HEK293 (cell line): ENCODE measurements at regions not wholly inside any gene's neighbourhood (a gene's known extent, or its start where the extent isn't known, plus 50 kb on each side); places are given as distances from the start of the nearest gene placed in this dataset.

Experiments
- CTCF ChIA-PET: fragments of 350-600 bp; formaldehyde crosslinking; extraction: SDS; loops from one replicate; lab custom pipeline; 2021; ENCODE audit warnings: antibody characterized with exemption; lab: Yijun Ruan, JAX
- POLR2A ChIA-PET: fragments of 300-600 bp; formaldehyde crosslinking; extraction: SDS; loops from one replicate; lab custom pipeline; 2020; ENCODE audit warnings: antibody characterized with exemption, inconsistent platforms; lab: Yijun Ruan, JAX
- H3K27ac ChIP-seq: fragments of 200-500 bp; sonication (Bioruptor generic); 2 replicates; pipeline ENCODE4 v1.5.1; 2014; ENCODE audit warnings: low read depth, low read length, control low read depth, inconsistent platforms; ENCODE audit errors: extremely low read depth
- H3K36me3 ChIP-seq, 2 experiments: fragments of 200-500 bp in 1 of 2; sonication (Bioruptor generic) in 1 of 2; 1 replicate in 1 of 2; 2 replicates in 1 of 2; pipeline ENCODE4 v1.5.1; 2014 to 2017; ENCODE audit warnings: inconsistent platforms in 2 of 2, low read length in 2 of 2; ENCODE audit not compliant: control insufficient read depth in 2 of 2, insufficient read depth in 1 of 2
- H3K4me1 ChIP-seq: fragments of 200-500 bp; sonication (Bioruptor generic); 2 replicates; pipeline ENCODE4 v1.5.1; 2014; ENCODE audit warnings: mild to moderate bottlenecking, low read length, inconsistent platforms; ENCODE audit not compliant: control insufficient read depth, insufficient read depth
- H3K4me3 ChIP-seq: 2 replicates; pipeline ENCODE4 v1.5.1; 2011; ENCODE audit warnings: low read depth, mild to moderate bottlenecking, control low read depth, low read length, moderate library complexity
- H3K9me3 ChIP-seq: fragments of 200-500 bp; sonication (Bioruptor generic); 2 replicates; pipeline ENCODE4 v1.5.1; 2014; ENCODE audit warnings: low read depth, low read length, inconsistent platforms; ENCODE audit not compliant: control insufficient read depth, insufficient read depth
- KLF10 ChIP-seq: fragments of 450-650 bp; IDR thresholded peaks from 2 replicates; pipeline ENCODE4 v1.5.1; 2018; ENCODE audit warnings: missing biosample characterization, mild to moderate bottlenecking, missing genetic modification characterization
- KLF7 ChIP-seq: fragments of 450-650 bp; formaldehyde crosslinking; IDR thresholded peaks from 2 replicates; pipeline ENCODE4 v1.5.1; 2016; ENCODE audit warnings: missing biosample characterization, missing genetic modification characterization, borderline replicate concordance
- MZF1 ChIP-seq: fragments of 450-650 bp; formaldehyde crosslinking; IDR thresholded peaks from 2 replicates; pipeline ENCODE4 v1.5.1; 2017; ENCODE audit warnings: missing biosample characterization, missing genetic modification characterization, borderline replicate concordance
- SETDB1 ChIP-seq: IDR thresholded peaks from one replicate; pipeline ENCODE4 v1.6.1; 2017; ENCODE audit warnings: mild to moderate bottlenecking, low read length, moderate library complexity, mixed read lengths; ENCODE audit not compliant: insufficient read length
- YY2 ChIP-seq: fragments of 450-650 bp; formaldehyde crosslinking; IDR thresholded peaks from 2 replicates; pipeline ENCODE4 v1.5.1; 2016; ENCODE audit warnings: missing biosample characterization, missing genetic modification characterization
- ZBTB11 ChIP-seq: fragments of 450-650 bp; formaldehyde crosslinking; conservative IDR thresholded peaks from 2 replicates; pipeline ENCODE4 v1.5.1; 2016; ENCODE audit warnings: low read depth, missing biosample characterization, missing genetic modification characterization
- ZNF157 ChIP-seq: fragments of 450-650 bp; formaldehyde crosslinking; IDR thresholded peaks from 2 replicates; pipeline ENCODE4 v1.5.1; 2016; ENCODE audit warnings: missing biosample characterization, missing genetic modification characterization
- ZNF19 ChIP-seq: fragments of 450-650 bp; formaldehyde crosslinking; IDR thresholded peaks from 2 replicates; pipeline ENCODE4; 2016; ENCODE audit warnings: missing biosample characterization, missing genetic modification characterization, low read depth
- ZNF202 ChIP-seq: fragments of 450-650 bp; formaldehyde crosslinking; IDR thresholded peaks from 2 replicates; pipeline ENCODE4 v1.5.1; 2016; ENCODE audit warnings: missing biosample characterization, missing genetic modification characterization, borderline replicate concordance
- ZNF501 ChIP-seq: fragments of 450-650 bp; formaldehyde crosslinking; IDR thresholded peaks from 2 replicates; pipeline ENCODE4 v1.5.1; 2016; ENCODE audit warnings: missing biosample characterization, missing genetic modification characterization
- ZNF624 ChIP-seq: fragments of 450-650 bp; formaldehyde crosslinking; IDR thresholded peaks from 2 replicates; pipeline ENCODE4 v1.5.1; 2017; ENCODE audit warnings: missing biosample characterization, missing genetic modification characterization
- ZNF654 ChIP-seq: fragments of 450-650 bp; formaldehyde crosslinking; IDR thresholded peaks from 2 replicates; pipeline ENCODE4 v1.5.1; 2016; ENCODE audit warnings: low read depth, missing biosample characterization, missing genetic modification characterization
- ZNF701 ChIP-seq: fragments of 450-650 bp; formaldehyde crosslinking; IDR thresholded peaks from 2 replicates; pipeline ENCODE4 v1.5.1; 2016; ENCODE audit warnings: missing biosample characterization, missing genetic modification characterization
- ZNF837 ChIP-seq: fragments of 450-650 bp; formaldehyde crosslinking; IDR thresholded peaks from 2 replicates; pipeline ENCODE4 v1.5.1; 2016; ENCODE audit warnings: missing biosample characterization, missing genetic modification characterization
- TF ChIP-seq, protein P1 (sequence below): fragments of 450-650 bp; formaldehyde crosslinking; IDR thresholded peaks from 2 replicates; pipeline ENCODE4 v1.5.1; 2016; ENCODE audit warnings: missing biosample characterization, missing genetic modification characterization
- TF ChIP-seq, protein P2 (sequence below): fragments of 450-650 bp; formaldehyde crosslinking; IDR thresholded peaks from 2 replicates; pipeline ENCODE4 v1.5.1; 2017; ENCODE audit warnings: missing biosample characterization, missing genetic modification characterization
- TF ChIP-seq, protein P3 (sequence below): fragments of 450-650 bp; IDR thresholded peaks from 2 replicates; pipeline ENCODE4 v1.5.1; 2018; ENCODE audit warnings: missing biosample characterization, missing genetic modification characterization
- TF ChIP-seq, protein P4 (sequence below): fragments of 450-650 bp; formaldehyde crosslinking; IDR thresholded peaks from 2 replicates; pipeline ENCODE4 v1.5.1; 2017; ENCODE audit warnings: missing biosample characterization, missing genetic modification characterization
- TF ChIP-seq, protein P5 (sequence below): fragments of 450-650 bp; formaldehyde crosslinking; conservative IDR thresholded peaks from 2 replicates; pipeline ENCODE4 v1.5.1; 2016; ENCODE audit warnings: low read depth, missing biosample characterization, missing genetic modification characterization

GRCh38 chr12:125203145-125203765, 138.0 kb downstream of the AACS start:
- Histone ChIP-seq H3K4me1 (no peaks in the 10 kb centered on the region), H3K36me3 (no peaks in the 10 kb centered on the region), H3K9me3 (no peaks in the 10 kb centered on the region), H3K27ac (no peak overlapping the region), H3K4me3 (no peak overlapping the region)
- ChIA-PET POLR2A (no interaction called here), CTCF (interaction anchor here (0.6 to 2.7 kb wide), 14 partner anchors 8 to 553 kb away, joined by 3 to 24 read pairs (median 3); no protein-coding TSS in a partner anchor)
- peak; percentile 22; the same call in 1 of the 2 replicates for TF ChIP-seq ZNF654 (tag by site-specific recombination)
- TF ChIP-seq, protein P1, sequence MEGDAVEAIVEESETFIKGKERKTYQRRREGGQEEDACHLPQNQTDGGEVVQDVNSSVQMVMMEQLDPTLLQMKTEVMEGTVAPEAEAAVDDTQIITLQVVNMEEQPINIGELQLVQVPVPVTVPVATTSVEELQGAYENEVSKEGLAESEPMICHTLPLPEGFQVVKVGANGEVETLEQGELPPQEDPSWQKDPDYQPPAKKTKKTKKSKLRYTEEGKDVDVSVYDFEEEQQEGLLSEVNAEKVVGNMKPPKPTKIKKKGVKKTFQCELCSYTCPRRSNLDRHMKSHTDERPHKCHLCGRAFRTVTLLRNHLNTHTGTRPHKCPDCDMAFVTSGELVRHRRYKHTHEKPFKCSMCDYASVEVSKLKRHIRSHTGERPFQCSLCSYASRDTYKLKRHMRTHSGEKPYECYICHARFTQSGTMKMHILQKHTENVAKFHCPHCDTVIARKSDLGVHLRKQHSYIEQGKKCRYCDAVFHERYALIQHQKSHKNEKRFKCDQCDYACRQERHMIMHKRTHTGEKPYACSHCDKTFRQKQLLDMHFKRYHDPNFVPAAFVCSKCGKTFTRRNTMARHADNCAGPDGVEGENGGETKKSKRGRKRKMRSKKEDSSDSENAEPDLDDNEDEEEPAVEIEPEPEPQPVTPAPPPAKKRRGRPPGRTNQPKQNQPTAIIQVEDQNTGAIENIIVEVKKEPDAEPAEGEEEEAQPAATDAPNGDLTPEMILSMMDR = peak; percentile 21; the same call in 1 of the 2 replicates
- no peak for TF ChIP-seq ZNF701 (tag by site-specific recombination)

- no peaks in the 10 kb centered on the region for H3K4me1 ChIP-seq
- no peaks in the 10 kb centered on the region for H3K9me3 ChIP-seq
- H3K27ac ChIP-seq = no peak overlapping the region
- no peak overlapping the region for H3K4me3 ChIP-seq
- CTCF ChIA-PET = interaction anchor here (0.6 to 0.7 kb wide), 2 partner anchors 13 to 182 kb away, joined by 3 to 4 read pairs; no protein-coding TSS in a partner anchor
- H3K36me3 ChIP-seq = no peaks in the 10 kb centered on the region
- POLR2A ChIA-PET = no interaction called here
- TF ChIP-seq, protein P2, sequence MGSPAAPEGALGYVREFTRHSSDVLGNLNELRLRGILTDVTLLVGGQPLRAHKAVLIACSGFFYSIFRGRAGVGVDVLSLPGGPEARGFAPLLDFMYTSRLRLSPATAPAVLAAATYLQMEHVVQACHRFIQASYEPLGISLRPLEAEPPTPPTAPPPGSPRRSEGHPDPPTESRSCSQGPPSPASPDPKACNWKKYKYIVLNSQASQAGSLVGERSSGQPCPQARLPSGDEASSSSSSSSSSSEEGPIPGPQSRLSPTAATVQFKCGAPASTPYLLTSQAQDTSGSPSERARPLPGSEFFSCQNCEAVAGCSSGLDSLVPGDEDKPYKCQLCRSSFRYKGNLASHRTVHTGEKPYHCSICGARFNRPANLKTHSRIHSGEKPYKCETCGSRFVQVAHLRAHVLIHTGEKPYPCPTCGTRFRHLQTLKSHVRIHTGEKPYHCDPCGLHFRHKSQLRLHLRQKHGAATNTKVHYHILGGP (tag by site-specific recombination) = no peak
- no peak for TF ChIP-seq ZBTB11
- TF ChIP-seq KLF10 = no peak
- no peak for TF ChIP-seq MZF1 (tag by site-specific recombination)
- no peak for TF ChIP-seq SETDB1
- TF ChIP-seq, protein P3, sequence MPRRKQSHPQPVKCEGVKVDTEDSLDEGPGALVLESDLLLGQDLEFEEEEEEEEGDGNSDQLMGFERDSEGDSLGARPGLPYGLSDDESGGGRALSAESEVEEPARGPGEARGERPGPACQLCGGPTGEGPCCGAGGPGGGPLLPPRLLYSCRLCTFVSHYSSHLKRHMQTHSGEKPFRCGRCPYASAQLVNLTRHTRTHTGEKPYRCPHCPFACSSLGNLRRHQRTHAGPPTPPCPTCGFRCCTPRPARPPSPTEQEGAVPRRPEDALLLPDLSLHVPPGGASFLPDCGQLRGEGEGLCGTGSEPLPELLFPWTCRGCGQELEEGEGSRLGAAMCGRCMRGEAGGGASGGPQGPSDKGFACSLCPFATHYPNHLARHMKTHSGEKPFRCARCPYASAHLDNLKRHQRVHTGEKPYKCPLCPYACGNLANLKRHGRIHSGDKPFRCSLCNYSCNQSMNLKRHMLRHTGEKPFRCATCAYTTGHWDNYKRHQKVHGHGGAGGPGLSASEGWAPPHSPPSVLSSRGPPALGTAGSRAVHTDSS (tag by site-specific recombination) = no peak
- TF ChIP-seq ZNF624 (tag by site-specific recombination) = no peak
- no peak for TF ChIP-seq ZNF202 (tag by site-specific recombination)
- no peak for TF ChIP-seq ZNF19 (tag by site-specific recombination)
- no peak for TF ChIP-seq YY2
- TF ChIP-seq, protein P4, sequence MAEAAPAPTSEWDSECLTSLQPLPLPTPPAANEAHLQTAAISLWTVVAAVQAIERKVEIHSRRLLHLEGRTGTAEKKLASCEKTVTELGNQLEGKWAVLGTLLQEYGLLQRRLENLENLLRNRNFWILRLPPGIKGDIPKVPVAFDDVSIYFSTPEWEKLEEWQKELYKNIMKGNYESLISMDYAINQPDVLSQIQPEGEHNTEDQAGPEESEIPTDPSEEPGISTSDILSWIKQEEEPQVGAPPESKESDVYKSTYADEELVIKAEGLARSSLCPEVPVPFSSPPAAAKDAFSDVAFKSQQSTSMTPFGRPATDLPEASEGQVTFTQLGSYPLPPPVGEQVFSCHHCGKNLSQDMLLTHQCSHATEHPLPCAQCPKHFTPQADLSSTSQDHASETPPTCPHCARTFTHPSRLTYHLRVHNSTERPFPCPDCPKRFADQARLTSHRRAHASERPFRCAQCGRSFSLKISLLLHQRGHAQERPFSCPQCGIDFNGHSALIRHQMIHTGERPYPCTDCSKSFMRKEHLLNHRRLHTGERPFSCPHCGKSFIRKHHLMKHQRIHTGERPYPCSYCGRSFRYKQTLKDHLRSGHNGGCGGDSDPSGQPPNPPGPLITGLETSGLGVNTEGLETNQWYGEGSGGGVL (tag by site-specific recombination) = no peak
- TF ChIP-seq ZNF837 = no peak
- TF ChIP-seq ZNF157 = no peak
- TF ChIP-seq, protein P5, sequence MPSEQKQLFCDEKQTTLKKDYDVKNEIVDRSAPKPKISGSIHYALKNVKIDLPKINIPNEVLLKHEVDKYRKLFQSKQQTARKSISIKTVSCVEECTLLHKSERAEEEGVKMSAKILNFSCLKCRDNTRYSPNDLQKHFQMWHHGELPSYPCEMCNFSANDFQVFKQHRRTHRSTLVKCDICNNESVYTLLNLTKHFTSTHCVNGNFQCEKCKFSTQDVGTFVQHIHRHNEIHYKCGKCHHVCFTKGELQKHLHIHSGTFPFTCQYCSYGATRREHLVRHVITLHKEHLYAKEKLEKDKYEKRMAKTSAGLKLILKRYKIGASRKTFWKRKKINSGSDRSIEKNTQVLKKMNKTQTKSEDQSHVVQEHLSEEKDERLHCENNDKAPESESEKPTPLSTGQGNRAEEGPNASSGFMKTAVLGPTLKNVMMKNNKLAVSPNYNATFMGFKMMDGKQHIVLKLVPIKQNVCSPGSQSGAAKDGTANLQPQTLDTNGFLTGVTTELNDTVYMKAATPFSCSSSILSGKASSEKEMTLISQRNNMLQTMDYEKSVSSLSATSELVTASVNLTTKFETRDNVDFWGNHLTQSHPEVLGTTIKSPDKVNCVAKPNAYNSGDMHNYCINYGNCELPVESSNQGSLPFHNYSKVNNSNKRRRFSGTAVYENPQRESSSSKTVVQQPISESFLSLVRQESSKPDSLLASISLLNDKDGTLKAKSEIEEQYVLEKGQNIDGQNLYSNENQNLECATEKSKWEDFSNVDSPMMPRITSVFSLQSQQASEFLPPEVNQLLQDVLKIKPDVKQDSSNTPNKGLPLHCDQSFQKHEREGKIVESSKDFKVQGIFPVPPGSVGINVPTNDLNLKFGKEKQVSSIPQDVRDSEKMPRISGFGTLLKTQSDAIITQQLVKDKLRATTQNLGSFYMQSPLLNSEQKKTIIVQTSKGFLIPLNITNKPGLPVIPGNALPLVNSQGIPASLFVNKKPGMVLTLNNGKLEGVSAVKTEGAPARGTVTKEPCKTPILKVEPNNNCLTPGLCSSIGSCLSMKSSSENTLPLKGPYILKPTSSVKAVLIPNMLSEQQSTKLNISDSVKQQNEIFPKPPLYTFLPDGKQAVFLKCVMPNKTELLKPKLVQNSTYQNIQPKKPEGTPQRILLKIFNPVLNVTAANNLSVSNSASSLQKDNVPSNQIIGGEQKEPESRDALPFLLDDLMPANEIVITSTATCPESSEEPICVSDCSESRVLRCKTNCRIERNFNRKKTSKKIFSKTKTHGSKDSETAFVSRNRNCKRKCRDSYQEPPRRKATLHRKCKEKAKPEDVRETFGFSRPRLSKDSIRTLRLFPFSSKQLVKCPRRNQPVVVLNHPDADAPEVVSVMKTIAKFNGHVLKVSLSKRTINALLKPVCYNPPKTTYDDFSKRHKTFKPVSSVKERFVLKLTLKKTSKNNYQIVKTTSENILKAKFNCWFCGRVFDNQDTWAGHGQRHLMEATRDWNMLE (tag by site-specific recombination) = no peak
- TF ChIP-seq KLF7 (tag by site-specific recombination) = no peak
- TF ChIP-seq ZNF501 (tag by site-specific recombination) = no peak
Measured at GRCh38 chr12:125205386-125205785, 140.2 kb downstream of the AACS start.
